GM19351 (cell line): ENCODE measurements at regions not wholly inside any gene's neighbourhood (a gene's known extent, or its start where the extent isn't known, plus 50 kb on each side); places are given as distances from the start of the nearest gene placed in this dataset.
"Not testable (repeated sequence)": the region's sequence is repeated elsewhere in the genome, so short reads cannot be mapped to it uniquely, and the experiment has no call there.

Source experiments
- ATAC-seq: cut with Tn5 transposase; IDR thresholded peaks from one replicate; pipeline ENCODE4 v1.9.1; 2021; ENCODE audit warnings: mild to moderate bottlenecking, moderate library complexity; ENCODE audit not compliant: unreplicated experiment

DNA sequence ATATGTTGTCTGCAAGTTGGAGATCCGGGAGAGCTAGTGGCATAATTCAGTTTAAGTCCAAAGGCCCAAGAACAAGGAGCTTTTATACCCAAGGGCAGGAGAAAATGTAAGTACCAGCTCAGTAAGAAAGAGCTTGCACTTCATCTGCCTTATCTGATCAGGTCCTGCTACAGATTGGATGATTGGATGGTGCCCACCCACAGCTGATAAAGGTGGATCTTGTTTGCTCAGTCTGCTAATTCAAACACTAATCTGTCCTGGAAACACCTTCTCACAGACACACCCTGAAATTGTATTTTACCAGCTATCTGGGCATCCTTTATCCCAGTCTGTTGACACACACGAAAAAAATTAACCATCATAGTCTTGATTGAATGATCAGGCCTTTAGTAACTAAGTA lies 230.7 kb upstream of the SLC16A7 start:
- no peak for ATAC-seq

DNA sequence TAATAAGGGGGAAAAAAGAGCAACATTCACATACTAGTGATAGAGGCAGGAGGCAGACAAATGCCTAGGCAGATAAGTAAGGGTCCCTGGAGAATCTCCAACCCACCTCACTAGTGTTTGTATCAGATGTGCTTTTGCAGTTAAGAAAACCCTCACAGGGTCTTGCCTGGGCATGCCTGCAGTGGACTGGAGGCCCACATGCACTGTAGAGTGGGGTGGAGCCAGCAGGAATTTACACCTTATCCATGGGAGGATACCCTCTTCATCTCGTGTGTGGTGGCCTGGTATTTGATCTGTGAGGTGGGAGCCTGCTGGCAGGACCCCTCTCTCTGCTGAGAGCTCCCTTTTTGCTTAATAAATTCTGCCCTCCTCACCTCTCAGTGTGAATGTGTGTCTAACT lies 238.0 kb upstream of the SLC16A7 start:
- no peak for ATAC-seq

DNA sequence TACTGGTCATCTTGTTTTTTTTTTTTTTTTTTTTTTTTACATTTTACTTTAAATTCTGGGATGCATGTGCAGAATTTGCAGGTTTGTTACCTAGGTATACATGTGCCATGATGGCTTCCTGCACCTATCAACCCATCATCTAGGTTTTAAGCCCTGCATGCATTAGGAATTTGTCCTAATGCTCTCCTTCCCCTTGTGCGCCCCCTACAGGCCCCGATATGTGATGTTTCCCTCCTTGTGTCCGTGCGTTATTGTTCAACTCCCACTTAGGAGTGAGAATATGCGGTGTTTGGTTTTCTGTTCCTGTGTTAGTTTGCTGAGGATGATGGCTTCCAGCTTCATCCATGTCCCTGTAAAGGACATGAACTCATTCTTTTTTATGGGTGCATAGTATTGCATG lies 249.6 kb upstream of the SLC16A7 start:
- not testable (repeated sequence) for ATAC-seq

DNA sequence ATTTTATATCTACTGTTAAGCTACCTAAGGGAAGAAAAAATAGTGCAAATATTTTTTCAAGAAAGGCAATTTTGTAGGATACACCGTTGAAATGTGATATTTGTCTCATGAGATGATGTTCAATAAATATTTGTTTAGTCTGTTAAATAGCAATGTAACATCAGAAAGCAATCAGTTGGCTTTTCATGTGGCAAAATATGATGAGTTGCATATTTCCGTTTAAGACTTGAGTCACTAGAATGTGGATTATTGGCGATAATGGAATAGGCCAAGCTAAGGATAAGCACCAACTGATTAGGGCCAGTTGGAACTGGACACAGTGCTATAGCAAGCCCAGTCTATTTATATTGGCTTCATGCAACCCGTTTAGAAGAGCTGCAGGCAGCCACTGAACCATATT lies 250.4 kb upstream of the SLC16A7 start:
- no peak for ATAC-seq

DNA sequence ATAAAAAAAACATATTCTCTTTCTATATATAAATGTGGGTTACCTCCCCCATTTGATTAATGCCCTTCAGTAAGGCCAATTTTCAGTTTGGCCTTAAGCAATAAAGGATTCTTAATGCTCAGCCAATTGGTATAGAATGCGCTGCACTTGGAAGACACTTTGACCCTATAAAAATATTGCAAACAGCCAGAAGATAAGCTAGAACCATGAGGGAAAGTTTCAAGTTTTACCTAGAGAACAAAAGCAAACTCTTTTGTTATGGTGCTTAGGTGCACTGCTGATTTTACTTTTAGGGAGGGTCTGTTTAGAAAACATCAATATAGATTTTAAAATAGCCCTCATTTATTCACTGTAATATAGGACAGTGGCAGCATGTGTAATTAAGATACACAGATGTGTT lies 251.6 kb upstream of the SLC16A7 start:
- no peak for ATAC-seq

DNA sequence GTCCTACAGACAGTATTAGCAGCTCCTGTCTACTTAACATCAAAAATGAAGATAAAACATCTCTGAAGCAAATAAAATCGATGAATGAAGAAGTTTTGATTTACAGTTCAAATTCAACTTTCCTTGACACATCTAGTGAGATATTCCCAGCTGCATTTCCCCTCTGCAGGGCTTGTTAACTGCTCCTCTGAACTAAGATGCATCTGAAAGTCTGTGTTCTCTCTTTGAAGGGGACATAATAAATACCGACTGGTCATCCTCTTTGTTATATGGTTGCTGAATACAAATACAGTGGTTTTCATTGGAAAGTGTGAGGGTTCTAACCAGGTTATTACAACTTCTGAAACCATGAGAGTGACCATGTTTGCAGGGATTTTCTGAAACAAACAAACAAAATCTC lies 266.4 kb upstream of the SLC16A7 start:
- ATAC-seq, result no peak

DNA sequence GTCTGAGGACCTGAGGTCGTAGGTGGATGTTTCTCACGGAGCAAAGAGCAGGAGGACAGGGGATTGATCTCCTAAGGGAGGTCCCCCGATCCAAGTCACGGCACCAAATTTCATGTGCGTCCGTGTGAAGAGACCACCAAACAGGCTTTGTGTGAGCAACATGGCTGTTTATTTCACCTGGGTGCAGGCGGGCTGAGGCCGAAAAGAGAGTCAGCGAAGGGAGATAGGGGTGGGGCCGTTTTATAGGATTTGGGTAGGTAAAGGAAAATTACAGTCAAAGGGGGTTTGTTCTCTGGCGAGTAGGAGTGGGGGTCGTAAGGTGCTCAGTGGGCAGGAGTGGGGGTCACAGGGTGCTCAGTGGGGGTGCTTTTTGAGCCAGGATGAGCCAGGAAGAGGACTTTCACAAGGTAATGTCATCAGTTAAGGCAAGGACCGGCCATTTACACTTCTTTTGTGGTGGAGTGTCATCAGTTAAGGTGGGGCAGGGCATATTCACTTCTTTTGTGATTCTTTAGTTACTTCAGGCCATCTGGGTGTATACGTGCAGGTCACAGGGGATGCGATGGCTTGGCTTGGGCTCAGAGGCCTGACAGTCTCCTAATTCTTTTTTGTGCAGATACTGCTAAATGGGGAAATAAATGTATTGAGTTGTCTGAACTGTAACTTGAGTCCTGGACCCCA lies 267.3 kb upstream of the SLC16A7 start:
- not testable (repeated sequence) for ATAC-seq

DNA sequence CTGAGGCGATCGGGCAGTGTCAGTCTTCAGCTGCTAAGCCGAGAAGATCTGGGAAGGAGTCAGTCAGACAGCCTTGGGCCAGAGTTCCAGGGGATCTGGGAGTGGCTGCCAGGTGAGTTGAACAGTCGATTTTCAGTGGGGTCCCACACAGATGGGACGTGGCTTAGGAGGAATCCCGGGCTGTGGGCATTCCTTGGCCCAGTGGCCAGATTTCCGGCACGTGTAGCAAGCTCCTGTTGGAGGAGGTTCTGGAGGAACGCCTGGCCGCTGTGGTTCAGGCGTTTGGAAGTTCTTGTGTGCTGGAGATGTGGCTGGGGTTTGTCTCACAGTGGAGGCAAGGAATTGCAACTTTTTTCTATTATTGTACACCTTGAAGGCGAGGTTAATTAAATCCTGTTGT lies 269.4 kb upstream of the SLC16A7 start:
- ATAC-seq, result not testable (repeated sequence)

DNA sequence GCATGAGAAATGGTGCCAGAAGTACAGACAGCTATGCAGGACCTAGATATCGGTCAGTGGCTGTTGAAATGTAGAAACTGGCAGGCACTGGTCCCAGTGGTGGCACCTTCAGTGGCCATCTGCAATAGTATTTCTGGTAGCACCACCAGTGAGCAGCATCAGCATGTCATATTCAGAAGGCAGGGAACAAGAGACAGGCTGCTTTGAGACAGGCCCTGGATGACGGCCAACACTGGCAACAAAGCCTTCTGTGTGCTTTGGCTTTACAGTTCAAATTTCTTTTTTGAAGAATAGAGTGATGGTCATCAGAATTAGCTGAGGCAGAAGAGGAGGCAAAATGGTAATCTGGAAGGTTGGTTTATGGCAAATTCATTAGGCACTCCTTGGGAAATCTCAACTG lies 273.4 kb upstream of the SLC16A7 start:
- no peak for ATAC-seq

DNA sequence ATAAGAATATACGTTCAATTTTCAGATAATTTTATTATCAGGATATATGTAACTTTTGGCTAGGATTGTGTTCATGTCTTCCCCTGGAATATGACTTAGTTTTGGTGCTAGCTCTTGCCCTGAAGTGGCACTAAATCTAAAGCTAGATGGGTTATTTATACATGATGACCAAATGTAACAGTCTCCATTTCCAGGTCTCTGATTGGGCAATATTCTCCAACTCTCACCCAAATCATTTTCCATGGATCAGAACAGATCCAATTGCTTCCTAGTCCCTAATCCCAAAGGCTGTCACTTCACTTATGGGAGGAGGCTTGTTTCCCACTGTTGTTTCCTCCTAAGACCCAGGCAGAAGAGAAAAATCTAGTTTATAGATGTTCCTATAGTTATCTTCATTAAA lies 274.6 kb upstream of the SLC16A7 start:
- ATAC-seq, result no peak

DNA sequence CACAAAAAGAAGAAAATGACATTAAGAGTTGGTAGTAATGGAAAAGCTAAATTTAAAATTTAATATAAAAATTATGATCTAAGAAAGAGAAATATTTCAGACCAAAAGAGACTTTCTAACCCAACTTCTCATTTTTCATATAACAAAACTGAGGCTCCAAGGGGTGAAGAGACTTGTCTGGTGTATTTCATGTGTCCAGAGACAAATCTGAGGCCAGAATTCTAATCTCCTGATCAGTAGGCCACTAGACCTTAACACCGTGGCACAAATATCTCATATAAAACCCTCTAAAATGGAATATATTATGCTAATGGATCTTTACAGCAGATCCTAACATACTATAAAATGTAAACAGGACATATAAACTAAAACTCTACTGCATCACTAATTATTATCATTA lies 275.7 kb upstream of the SLC16A7 start:
- ATAC-seq, result no peak

DNA sequence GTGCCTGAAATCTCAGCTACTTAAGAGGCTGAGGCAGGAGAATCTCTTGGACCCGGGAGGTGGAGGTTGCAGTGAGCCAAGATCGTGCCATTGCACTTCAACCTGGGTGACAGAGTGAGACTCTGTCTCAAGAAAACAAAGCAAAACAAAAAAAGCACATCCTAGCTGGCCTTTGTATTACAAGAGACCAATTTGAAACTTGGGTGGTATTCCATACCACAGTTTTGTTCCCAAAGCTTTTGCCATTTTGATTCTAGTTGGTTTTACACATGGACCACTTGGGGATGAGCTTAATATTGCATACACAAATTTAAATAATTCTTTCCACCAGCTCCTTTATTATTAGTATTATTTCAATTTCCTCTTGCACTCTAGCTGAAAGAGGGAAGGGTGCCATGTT lies 276.9 kb upstream of the SLC16A7 start:
- ATAC-seq, result no peak

DNA sequence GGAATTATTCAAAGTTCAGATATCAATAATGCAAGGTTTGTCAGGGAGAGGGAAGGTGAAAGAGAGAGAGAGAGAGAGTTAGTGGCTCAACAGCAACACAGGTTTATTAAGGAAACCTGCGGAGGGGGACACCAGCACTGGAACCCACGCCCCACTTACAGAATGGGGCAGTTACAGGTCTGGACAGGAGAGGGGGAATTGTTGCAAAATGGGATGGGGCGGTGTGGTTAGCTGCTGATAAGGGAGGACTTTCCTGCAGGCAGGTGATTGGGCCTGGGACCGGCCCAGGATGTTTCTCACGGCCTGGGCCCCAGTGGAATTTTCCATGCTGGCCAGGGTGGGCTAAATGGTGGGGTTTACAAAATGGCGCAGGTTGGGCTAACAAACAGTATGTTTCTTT lies 278.2 kb upstream of the SLC16A7 start:
- ATAC-seq, result no peak

DNA sequence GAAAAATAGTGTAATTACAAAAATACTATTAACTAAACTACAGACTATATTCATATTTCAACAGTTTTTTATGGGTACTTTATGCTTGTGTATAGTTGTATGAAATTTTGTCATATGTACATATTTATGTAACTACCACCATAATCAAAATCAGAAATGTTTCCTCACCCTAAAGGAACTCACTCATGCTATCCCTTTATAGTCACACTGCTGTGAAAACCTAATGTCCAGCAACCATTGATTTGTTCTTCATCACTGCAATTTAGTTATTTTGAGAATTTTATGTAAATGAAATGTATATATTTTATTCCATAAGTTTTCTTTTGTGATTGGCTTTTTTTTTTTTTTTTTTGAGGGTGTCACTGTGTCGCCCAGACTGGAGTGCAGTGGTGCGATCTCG lies 278.9 kb upstream of the SLC16A7 start:
- no peak for ATAC-seq

DNA sequence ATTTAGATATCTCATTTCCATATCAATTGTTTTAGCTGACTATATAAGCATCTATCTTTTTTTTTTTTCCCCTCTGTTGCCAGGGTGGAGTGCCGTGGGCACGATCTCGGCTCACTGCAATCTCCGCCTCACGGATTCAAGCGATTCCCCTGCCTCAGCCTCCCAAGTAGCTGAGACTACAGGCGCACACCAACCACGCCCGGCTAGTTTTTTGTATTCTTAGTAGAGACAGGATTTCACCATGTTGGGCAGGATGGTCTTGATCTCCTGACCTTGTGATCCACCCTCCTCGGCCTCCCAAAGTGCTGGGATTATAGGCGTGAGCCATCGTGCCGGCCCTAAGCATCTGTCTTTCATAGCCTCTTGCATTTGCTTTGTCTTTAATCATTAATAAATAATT lies 279.5 kb upstream of the SLC16A7 start:
- ATAC-seq, result not testable (repeated sequence)

DNA sequence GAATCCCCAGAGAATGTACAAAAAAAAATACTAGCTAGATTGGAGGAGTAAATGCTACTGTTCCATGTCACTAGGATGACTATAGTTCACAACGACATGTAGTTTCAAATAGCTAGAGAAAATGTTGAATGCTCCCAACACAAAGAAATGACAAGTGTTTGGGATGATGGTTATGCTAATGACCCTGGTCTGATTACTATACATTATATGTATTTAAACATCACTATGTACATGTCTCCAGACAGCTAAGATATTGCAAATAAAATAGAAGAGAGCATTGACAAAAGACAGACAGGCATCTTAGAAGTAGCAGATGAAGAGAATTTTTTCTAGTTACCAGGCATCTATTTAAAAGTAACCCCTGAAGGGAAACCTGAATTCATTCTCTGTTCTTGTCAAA lies 281.6 kb upstream of the SLC16A7 start:
- ATAC-seq, result no peak

DNA sequence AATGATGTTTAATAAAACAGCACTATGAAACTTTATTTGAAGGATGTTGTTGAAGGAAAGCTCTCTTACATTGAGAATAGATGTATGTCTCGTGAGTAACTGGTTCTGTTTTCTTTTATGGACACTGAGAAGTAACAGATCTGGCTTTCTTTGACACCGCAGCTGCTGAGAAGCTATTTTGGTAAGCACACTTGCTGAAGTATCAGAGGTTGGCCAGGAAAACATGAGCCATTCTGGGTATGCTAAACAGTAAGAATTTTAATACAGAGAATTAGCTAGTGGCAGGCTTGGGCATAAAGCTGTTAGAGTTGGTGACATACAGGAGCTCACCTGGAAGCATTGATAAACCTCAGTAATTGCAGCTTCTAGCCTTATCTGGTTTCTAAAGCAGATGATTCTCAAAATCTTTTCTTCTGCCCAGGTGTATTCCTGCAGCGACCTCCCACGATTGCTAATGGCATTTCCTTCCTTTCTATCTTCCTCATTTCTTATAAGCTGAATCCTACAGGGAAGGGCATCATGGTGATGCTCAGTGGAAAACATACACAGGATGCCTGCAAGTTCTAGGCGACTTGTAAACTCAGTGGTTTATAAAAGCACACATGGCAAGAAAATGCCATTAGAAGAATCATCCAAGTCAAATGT lies 291.6 kb upstream of the SLC16A7 start:
- no peak for ATAC-seq

DNA sequence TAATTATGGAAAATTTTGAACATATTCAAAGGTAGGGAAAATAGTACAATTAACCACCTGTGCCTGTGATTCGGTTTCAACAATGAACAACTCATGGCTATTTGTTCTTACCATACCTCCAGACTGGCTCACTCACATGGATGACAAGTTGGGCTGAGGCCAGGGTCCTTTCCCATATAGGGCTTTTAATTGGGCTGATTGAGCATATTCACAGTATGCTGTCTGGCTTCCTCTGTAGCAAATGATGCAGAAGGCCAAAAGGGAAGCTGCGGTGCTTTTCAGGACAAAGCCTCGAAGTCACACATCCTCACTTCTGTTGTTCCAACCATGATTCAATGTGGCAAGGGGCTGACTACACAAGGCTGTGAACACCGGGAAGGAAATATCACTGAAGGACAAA lies 297.5 kb upstream of the SLC16A7 start:
- no peak for ATAC-seq

DNA sequence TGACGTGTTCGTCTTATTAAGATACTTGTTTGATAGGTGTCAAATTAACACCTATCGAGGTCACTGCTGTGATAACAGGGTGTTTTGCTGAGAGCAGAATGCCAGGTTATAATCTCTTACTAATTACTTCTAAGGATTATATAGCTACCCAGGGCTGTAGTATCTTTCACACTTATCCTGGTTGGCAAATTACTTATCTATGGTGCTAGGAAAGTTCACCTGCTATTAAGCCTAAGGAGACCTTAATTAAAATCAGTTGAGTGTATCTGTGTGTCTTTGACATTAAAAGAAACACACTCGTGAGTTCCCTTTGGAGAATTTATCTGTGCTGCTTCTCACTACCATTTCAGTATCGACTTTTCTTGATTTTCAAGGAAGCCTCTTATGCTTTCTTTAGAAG lies 301.6 kb upstream of the SLC16A7 start:
- no peak for ATAC-seq

DNA sequence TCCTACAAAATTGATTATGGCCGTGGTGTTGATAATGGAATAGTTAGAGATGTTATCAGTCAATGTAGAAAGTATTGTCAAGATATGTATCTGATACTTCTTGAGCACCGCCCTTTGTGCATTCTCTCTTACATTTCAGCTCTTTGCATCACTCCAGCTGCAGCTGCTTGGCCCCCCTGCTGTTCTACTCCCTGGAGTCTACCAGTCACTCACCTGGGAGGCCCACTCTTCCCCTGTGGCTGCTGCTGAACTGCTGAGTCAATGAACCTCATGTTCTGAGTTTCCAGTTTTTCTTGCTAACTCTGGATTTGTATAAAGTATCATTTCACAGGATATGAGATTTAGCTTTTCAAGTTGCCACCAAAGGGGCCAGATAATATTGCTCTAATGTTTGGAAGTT lies 312.8 kb upstream of the SLC16A7 start:
- no peak for ATAC-seq

DNA sequence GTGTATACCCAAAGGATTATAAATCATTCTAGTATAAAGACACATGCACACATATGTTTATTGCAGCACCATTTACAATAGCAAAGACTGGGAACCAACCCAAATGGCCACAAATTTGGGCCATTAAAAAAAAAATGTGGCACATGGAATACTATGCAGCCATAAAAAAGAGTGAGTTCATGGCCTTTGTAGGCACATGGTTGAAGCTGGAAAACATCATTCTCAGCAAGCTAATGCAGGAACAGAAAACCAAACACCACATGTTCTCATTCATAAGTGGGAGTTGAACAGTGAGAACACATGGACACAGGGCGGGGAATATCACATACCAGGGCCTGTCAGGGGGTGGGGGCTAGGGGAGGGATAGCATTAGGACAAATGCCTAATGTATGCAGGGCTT lies 322.3 kb upstream of the SLC16A7 start:
- ATAC-seq, result not testable (repeated sequence)

DNA sequence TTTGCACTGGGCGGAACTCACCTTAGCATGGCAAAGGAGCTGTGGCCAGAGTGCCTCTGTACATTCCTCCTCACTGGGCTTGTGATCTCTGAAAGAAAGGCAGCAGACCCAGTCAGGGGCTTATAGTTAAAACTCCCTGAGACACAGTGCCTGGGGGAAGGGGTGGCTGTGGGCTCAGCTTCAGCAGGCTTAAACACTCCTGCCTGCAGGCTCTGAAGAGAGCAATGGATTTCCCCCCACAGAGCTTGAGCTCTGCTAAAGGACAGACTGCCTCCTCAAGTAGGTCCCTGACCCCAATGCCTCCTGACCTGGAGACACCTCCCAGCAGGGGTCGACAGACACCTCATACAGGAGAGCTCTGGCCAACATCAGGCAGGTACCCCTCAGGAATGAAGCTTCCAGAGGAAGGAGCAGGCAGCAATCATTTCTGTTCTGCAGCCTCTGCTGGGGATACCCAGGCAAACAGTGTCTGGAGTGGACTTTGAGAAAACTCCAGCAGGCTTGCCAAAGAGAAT lies 327.5 kb upstream of the SLC16A7 start:
- no peak for ATAC-seq

DNA sequence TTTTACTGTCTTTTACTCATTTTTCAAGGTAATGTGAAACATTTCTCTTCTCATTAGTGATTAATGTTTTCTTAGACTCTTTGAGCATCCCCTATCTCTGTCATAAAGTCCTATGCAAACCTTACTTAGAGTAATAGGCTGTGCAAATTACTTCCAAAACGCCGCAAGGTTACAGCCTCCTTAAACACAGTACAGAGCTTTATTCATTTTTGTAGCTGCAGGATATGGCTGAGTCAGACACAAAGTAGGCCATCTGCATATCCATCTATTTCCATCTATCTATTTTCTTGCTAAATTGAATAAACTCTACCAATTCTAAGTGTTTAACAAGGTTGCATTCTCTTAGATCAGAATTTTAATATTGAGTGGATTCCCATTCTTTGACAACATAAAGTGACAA lies 335.6 kb upstream of the SLC16A7 start:
- no peak for ATAC-seq
